ENCODE measurements at regions not wholly inside any gene's neighbourhood (a gene's known extent, or its start where the extent isn't known, plus 50 kb on each side); places are given as distances from the start of the nearest gene placed in this dataset.
A peak's percentile ranks its signal among the peaks of the same experiment; 100 is the strongest.

DNA sequence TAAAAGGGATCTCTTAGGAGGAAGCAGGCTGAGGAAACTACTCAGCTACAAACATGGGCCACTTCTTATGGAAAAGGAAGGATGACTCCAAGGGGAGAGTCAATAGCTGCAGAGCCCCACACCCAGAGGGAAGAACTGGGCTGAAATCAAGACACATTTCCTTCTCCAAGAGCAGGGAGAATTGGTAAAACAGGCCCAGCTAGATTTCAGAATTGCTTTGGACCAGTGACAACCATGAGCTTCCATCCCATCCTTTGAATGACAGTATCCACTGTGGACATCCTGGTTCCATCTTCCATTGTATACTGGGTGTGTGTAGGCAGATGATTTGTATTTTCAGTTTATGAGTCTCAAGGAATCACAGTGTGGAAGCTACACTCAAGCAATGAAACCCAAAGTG is 267.5 kb downstream of the IRF8 start:
- no peak for DNase-seq
- peaks cover 0 to 14% (median 0%) of the 10 kb centered on the region in 3 donors for H3K27me3 ChIP-seq
- no peaks in the 10 kb centered on the region for H3K4me1 ChIP-seq
- intact Hi-C loops (cut with DNase I; ENCODE audit: low total_unique reads), result no loop called here
- H3K4me3 ChIP-seq, result no peak overlapping the region
- H3K27ac ChIP-seq, result no peak overlapping the region
- TF ChIP-seq, protein P1, sequence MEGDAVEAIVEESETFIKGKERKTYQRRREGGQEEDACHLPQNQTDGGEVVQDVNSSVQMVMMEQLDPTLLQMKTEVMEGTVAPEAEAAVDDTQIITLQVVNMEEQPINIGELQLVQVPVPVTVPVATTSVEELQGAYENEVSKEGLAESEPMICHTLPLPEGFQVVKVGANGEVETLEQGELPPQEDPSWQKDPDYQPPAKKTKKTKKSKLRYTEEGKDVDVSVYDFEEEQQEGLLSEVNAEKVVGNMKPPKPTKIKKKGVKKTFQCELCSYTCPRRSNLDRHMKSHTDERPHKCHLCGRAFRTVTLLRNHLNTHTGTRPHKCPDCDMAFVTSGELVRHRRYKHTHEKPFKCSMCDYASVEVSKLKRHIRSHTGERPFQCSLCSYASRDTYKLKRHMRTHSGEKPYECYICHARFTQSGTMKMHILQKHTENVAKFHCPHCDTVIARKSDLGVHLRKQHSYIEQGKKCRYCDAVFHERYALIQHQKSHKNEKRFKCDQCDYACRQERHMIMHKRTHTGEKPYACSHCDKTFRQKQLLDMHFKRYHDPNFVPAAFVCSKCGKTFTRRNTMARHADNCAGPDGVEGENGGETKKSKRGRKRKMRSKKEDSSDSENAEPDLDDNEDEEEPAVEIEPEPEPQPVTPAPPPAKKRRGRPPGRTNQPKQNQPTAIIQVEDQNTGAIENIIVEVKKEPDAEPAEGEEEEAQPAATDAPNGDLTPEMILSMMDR (IDR thresholded peaks at IDR 0.05), result no peak
- TF ChIP-seq POLR2AphosphoS5 (IDR thresholded peaks at IDR 0.05) (no peak), EP300 (IDR thresholded peaks at IDR 0.05) (no peak), POLR2A (IDR thresholded peaks at IDR 0.05) (no peak)
- peaks cover 0 to 29% (median 16%) of the 10 kb centered on the region in 4 donors for H3K9me3 ChIP-seq
- no peaks in the 10 kb centered on the region for H3K36me3 ChIP-seq

DNA sequence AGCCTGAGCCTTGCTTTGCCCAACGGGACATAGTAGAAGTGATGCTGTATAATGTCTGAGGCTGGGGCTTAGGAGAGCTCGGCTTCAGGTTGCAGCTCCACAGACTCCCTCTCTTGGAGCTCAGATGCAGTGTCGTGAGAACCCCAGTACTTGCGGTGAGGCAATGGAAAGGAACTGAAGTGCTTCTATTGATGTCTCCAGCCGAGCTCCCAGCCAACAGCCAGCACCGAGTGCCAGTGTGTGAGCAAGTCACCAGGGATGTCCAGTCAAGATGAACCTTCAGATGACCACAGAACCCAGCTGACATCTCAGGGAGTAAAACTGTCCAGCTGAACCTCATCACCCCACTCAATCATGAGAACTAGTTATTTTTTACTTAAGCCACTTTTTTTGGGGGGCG is 268.1 kb downstream of the IRF8 start:
- intact Hi-C loops (cut with DNase I; ENCODE audit: low total_unique reads), result no loop called here
- no peaks in the 10 kb centered on the region for H3K36me3 ChIP-seq
- H3K27me3 ChIP-seq, result peaks cover 0 to 14% (median 0%) of the 10 kb centered on the region in 3 donors
- 71 to 86% (median 78%) methylated on average over 7 of the region's 7 CpGs for WGBS, 5 donors
- DNase-seq, result no peak
- no peak for TF ChIP-seq EP300 (IDR thresholded peaks at IDR 0.05)
- no peak for TF ChIP-seq POLR2AphosphoS5 (IDR thresholded peaks at IDR 0.05)
- TF ChIP-seq POLR2A (IDR thresholded peaks at IDR 0.05), result no peak
- TF ChIP-seq, protein P1 (IDR thresholded peaks at IDR 0.05), result no peak
- H3K4me1 ChIP-seq, result no peaks in the 10 kb centered on the region
- peaks cover 0 to 29% (median 16%) of the 10 kb centered on the region in 4 donors for H3K9me3 ChIP-seq
- H3K27ac ChIP-seq, result peak overlapping the region in 1 of 5 donors; percentile 48
- no peak overlapping the region for H3K4me3 ChIP-seq

GRCh38 chr16:86170720-86171119 is 271.8 kb downstream of the IRF8 start:
- 77 to 81% (median 79%) methylated on average over 5 of the region's 5 CpGs for WGBS, 5 donors
- H3K27me3 ChIP-seq, result peaks cover 0 to 6% (median 0%) of the 10 kb centered on the region in 3 donors
- DNase-seq, result no peak
- no peak for TF ChIP-seq EP300 (IDR thresholded peaks at IDR 0.05)
- TF ChIP-seq POLR2A (IDR thresholded peaks at IDR 0.05), result no peak
- TF ChIP-seq, protein P1 (IDR thresholded peaks at IDR 0.05), result no peak
- TF ChIP-seq POLR2AphosphoS5 (IDR thresholded peaks at IDR 0.05), result no peak
- H3K4me3 ChIP-seq, result no peak overlapping the region
- peaks cover 0 to 15% (median 7%) of the 10 kb centered on the region in 4 donors for H3K9me3 ChIP-seq
- peak overlapping the region in 4 of 5 donors; percentile 11 to 51 (median 34) for H3K27ac ChIP-seq
- H3K4me1 ChIP-seq, result no peaks in the 10 kb centered on the region
- intact Hi-C loops (cut with DNase I; ENCODE audit: low total_unique reads), result no loop called here
- H3K36me3 ChIP-seq, result no peaks in the 10 kb centered on the region

- H3K9me3 ChIP-seq, result peaks cover 0 to 9% (median 3%) of the 10 kb centered on the region in 4 donors
- no peaks in the 10 kb centered on the region for H3K4me1 ChIP-seq
- H3K27me3 ChIP-seq, result peaks cover 0 to 6% (median 0%) of the 10 kb centered on the region in 3 donors
- H3K36me3 ChIP-seq, result no peaks in the 10 kb centered on the region
- 79 to 88% (median 84%) methylated on average over 5 of the region's 5 CpGs for WGBS, 5 donors
- H3K4me3 ChIP-seq, result no peak overlapping the region
- DNase-seq, result no peak
- TF ChIP-seq EP300 (IDR thresholded peaks at IDR 0.05) (no peak), POLR2AphosphoS5 (IDR thresholded peaks at IDR 0.05) (peak in 2 of 3 donors; percentile 61 to 79)
- intact Hi-C loops (cut with DNase I; ENCODE audit: low total_unique reads), result no loop called here
- H3K27ac ChIP-seq, result peak overlapping the region; percentile 11 to 51 (median 38)
Measured at GRCh38 chr16:86171329-86171728, 272.4 kb downstream of the IRF8 start.

GRCh38 chr16:86175816-86176215 is 276.9 kb downstream of the IRF8 start:
- intact Hi-C loops (cut with DNase I; ENCODE audit: low total_unique reads), result no loop called here
- H3K9me3 ChIP-seq, result no peaks in the 10 kb centered on the region
- H3K4me3 ChIP-seq, result no peak overlapping the region
- TF ChIP-seq, protein P1 (IDR thresholded peaks at IDR 0.05), result no peak
- no peak for TF ChIP-seq EP300 (IDR thresholded peaks at IDR 0.05)
- no peak for TF ChIP-seq POLR2AphosphoS5 (IDR thresholded peaks at IDR 0.05)
- TF ChIP-seq POLR2A (IDR thresholded peaks at IDR 0.05), result no peak
- H3K4me1 ChIP-seq, result no peaks in the 10 kb centered on the region
- H3K27me3 ChIP-seq, result no peaks in the 10 kb centered on the region
- no peak overlapping the region for H3K27ac ChIP-seq
- WGBS, 5 donors, result 88 to 95% (median 90%) methylated on average over 3 of the region's 3 CpGs
- H3K36me3 ChIP-seq, result no peaks in the 10 kb centered on the region
- DNase-seq, result no peak
